Bronchial epithelial cell (primary cell): ENCODE measurements at regions not wholly inside any gene's neighbourhood (a gene's known extent, or its start where the extent isn't known, plus 50 kb on each side); places are given as distances from the start of the nearest gene placed in this dataset.

Experiments
- DNase-seq: peaks from one replicate; pipeline ENCODE4 v3.0.0-alpha.2; 2010; ENCODE audit warnings: low read depth
- FAIRE-seq: peaks from 2 replicates; lab custom pipeline; 2011; peaks lifted over from hg19 to GRCh38; lab: Jason Lieb, UNC
- H3K27me3 ChIP-seq: 2 replicates; pipeline ENCODE4 v1.5.1; 2011; ENCODE audit warnings: low read length; ENCODE audit not compliant: control insufficient read depth, insufficient read depth
- H3K36me3 ChIP-seq: 2 replicates; pipeline ENCODE4 v1.5.1; 2011; ENCODE audit warnings: low read length; ENCODE audit not compliant: control insufficient read depth, insufficient read depth
- H3K4me3 ChIP-seq: 2 replicates; pipeline ENCODE4 v1.5.1; 2011; ENCODE audit warnings: mild to moderate bottlenecking, low read depth, low read length, control low read depth
- CTCF ChIP-seq: IDR thresholded peaks from 2 replicates; pipeline ENCODE4 v1.5.1; 2011; ENCODE audit warnings: mild to moderate bottlenecking, moderate library complexity, low read length, control low read depth, inconsistent platforms; ENCODE audit not compliant: insufficient read depth, severe bottlenecking

- DNase-seq = no peak
- Histone ChIP-seq H3K4me3 (no peak overlapping the region), H3K36me3 (no peaks in the 10 kb centered on the region), H3K27me3 (no peaks in the 10 kb centered on the region)
- no peak for FAIRE-seq
- TF ChIP-seq CTCF = no peak
Observed at GRCh38 chrX:110462957-110463356, 104.3 kb downstream of the RTL9 start.

GRCh38 chrX:110466790-110467189 lies 108.1 kb downstream of the RTL9 start:
- FAIRE-seq = no peak
- no peak for DNase-seq
- Histone ChIP-seq H3K27me3 (no peaks in the 10 kb centered on the region), H3K4me3 (no peak overlapping the region), H3K36me3 (no peaks in the 10 kb centered on the region)
- TF ChIP-seq CTCF = no peak

GRCh38 chrX:110472265-110472664 lies 113.6 kb downstream of the RTL9 start:
- Histone ChIP-seq H3K4me3 (no peak overlapping the region), H3K27me3 (no peaks in the 10 kb centered on the region), H3K36me3 (no peaks in the 10 kb centered on the region)
- no peak for TF ChIP-seq CTCF
- DNase-seq (no peak), FAIRE-seq (no peak)

GRCh38 chrX:110477593-110478228 lies 119.1 kb downstream of the RTL9 start:
- no peak for DNase-seq
- Histone ChIP-seq H3K36me3 (no peaks in the 10 kb centered on the region), H3K4me3 (no peak overlapping the region), H3K27me3 (no peaks in the 10 kb centered on the region)
- FAIRE-seq = no peak
- no peak for TF ChIP-seq CTCF

GRCh38 chrX:110491846-110492620 lies 133.4 kb downstream of the RTL9 start:
- no peak for TF ChIP-seq CTCF
- no peak overlapping the region for H3K4me3 ChIP-seq
- FAIRE-seq (no peak), DNase-seq (no peak)
- H3K27me3 ChIP-seq = no peaks in the 10 kb centered on the region
- H3K36me3 ChIP-seq = no peaks in the 10 kb centered on the region
